ENCODE measurements at regions not wholly inside any gene's neighbourhood (a gene's known extent, or its start where the extent isn't known, plus 50 kb on each side); places are given as distances from the start of the nearest gene placed in this dataset.

DNA sequence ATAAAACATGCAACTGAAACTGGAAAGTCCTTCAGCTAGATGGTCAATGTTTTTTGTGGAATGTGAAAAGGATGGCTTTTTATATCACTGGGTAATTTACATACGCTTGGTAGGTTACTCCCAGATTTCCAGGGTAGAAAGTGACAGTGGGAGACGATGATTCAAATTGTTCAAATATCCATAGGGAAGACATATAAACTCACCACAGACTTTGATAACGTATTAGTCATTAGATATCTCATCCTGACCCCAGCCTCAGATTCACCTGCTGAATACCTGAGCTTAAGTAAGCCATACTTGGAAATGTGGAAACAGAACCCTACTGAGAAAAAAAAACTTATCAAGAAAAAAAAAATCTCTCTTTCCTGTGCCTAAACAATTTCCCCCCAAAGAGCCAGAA lies 169.4 kb downstream of the ZNF674 start:
- TF ChIP-seq, protein P1, sequence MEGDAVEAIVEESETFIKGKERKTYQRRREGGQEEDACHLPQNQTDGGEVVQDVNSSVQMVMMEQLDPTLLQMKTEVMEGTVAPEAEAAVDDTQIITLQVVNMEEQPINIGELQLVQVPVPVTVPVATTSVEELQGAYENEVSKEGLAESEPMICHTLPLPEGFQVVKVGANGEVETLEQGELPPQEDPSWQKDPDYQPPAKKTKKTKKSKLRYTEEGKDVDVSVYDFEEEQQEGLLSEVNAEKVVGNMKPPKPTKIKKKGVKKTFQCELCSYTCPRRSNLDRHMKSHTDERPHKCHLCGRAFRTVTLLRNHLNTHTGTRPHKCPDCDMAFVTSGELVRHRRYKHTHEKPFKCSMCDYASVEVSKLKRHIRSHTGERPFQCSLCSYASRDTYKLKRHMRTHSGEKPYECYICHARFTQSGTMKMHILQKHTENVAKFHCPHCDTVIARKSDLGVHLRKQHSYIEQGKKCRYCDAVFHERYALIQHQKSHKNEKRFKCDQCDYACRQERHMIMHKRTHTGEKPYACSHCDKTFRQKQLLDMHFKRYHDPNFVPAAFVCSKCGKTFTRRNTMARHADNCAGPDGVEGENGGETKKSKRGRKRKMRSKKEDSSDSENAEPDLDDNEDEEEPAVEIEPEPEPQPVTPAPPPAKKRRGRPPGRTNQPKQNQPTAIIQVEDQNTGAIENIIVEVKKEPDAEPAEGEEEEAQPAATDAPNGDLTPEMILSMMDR (IDR thresholded peaks at IDR 0.05; ENCODE audit: insufficient read depth, low read length) = no peak
- H3K4me3 ChIP-seq (ENCODE audit: low read depth, low read length) = no peak overlapping the region
- no peak for DNase-seq (ENCODE audit: low read depth)

- no peak overlapping the region for H3K4me3 ChIP-seq (ENCODE audit: low read depth, low read length)
- DNase-seq (ENCODE audit: low read depth) = no peak
- TF ChIP-seq, protein P1 (IDR thresholded peaks at IDR 0.05; ENCODE audit: insufficient read depth, low read length) = no peak
These were observed 170.8 kb downstream of the ZNF674 start for GRCh38 chrX:46374371-46374770.

GRCh38 chrX:46367491-46367890 lies 177.7 kb downstream of the ZNF674 start:
- DNase-seq (ENCODE audit: low read depth) = no peak
- H3K4me3 ChIP-seq (ENCODE audit: low read depth, low read length) = no peak overlapping the region
- TF ChIP-seq, protein P1 (IDR thresholded peaks at IDR 0.05; ENCODE audit: insufficient read depth, low read length) = no peak

GRCh38 chrX:46366381-46367207 lies 178.6 kb downstream of the ZNF674 start:
- no peak overlapping the region for H3K4me3 ChIP-seq (ENCODE audit: low read depth, low read length)
- DNase-seq (ENCODE audit: low read depth) = no peak
- TF ChIP-seq, protein P1 (IDR thresholded peaks at IDR 0.05; ENCODE audit: insufficient read depth, low read length) = no peak

DNA sequence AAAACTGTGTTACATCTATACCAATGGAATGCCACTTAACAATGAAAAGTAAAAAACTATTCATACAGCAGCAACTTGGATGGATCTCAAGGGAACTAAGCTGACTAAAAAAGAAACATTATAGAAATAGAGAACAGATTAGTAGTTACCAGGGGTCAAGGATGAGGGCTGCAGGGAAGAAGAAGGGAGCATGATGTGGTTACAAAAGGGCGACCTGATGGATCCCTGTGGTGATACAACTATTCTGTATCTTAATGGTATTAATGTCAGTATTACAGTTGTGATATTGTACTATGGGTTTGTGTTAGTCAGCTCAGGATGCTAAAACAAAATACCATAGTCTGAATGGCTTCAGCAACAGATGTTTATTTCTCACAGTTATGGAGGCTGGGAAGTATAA lies 190.7 kb downstream of the ZNF674 start:
- no peak for DNase-seq (ENCODE audit: low read depth)
- no peak overlapping the region for H3K4me3 ChIP-seq (ENCODE audit: low read depth, low read length)
- TF ChIP-seq, protein P1 (IDR thresholded peaks at IDR 0.05; ENCODE audit: insufficient read depth, low read length) = no peak

DNA sequence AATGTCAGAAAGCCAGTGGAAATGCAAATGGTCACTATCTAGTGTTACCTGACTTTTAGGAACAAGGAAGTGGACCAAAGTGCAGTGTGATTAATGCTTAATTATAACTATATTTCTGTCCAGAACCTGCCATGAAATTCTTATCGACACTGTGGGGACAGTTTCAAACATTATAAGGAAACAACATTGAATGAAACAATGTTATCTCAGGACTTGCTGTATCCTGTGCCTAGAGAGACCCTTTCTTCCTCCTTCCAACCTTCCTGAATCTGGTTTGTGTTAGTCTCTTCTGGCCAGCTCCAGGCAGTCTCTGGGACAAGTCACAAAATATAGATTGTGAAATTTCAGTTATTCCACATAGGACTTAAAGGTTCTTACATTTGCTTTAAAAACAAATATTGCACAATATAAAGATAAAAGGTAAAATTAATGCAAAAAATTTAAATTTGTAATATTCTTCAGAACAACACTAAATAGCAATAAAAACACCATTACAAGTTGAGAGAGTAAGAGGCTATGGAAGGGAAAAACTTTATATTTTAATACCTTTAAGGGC lies 203.4 kb downstream of the ZNF674 start:
- TF ChIP-seq, protein P1 (IDR thresholded peaks at IDR 0.05; ENCODE audit: insufficient read depth, low read length) = no peak
- H3K4me3 ChIP-seq (ENCODE audit: low read depth, low read length) = no peak overlapping the region
- no peak for DNase-seq (ENCODE audit: low read depth)
